H9 (cell line): ENCODE measurements at regions not wholly inside any gene's neighbourhood (a gene's known extent, or its start where the extent isn't known, plus 50 kb on each side); places are given as distances from the start of the nearest gene placed in this dataset.

ENCODE experiments used
- DNase-seq: peaks from one replicate; pipeline ENCODE4 v3.0.0-alpha.2; 2017
- H2AFZ ChIP-seq: one replicate; pipeline ENCODE4 v1.6.1; 2013; ENCODE audit warnings: mild to moderate bottlenecking, low read length, control low read depth, moderate library complexity
- H2AK5ac ChIP-seq: 2 replicates; pipeline ENCODE4 v1.6.1; 2013; ENCODE audit warnings: low read length, control low read depth, mixed read lengths; ENCODE audit not compliant: insufficient read length
- H2BK120ac ChIP-seq: one replicate; pipeline ENCODE4 v1.6.1; 2013; ENCODE audit warnings: low read depth, mild to moderate bottlenecking, low read length, control low read depth, inconsistent platforms; ENCODE audit not compliant: poor library complexity, severe bottlenecking
- H2BK12ac ChIP-seq: 2 replicates; pipeline ENCODE4 v1.6.1; 2013; ENCODE audit warnings: low read length, control low read depth, mixed read lengths, low read depth; ENCODE audit not compliant: insufficient read length
- H2BK15ac ChIP-seq: 2 replicates; pipeline ENCODE4 v1.6.1; 2013; ENCODE audit warnings: low read depth, low read length, control low read depth
- H2BK20ac ChIP-seq: one replicate; pipeline ENCODE4 v1.6.1; 2013; ENCODE audit warnings: low read depth, mild to moderate bottlenecking, low read length, control low read depth, inconsistent platforms; ENCODE audit not compliant: poor library complexity, severe bottlenecking
- H2BK5ac ChIP-seq: 2 replicates; pipeline ENCODE4 v1.6.1; 2013; ENCODE audit warnings: low read length, control low read depth, mixed read lengths; ENCODE audit not compliant: insufficient read length
- H3K14ac ChIP-seq: 2 replicates; pipeline ENCODE4 v1.6.1; 2013; ENCODE audit warnings: low read length, control low read depth; ENCODE audit not compliant: insufficient read depth
- H3K18ac ChIP-seq: 2 replicates; pipeline ENCODE4 v1.6.1; 2013; ENCODE audit warnings: low read depth, mild to moderate bottlenecking, mixed read lengths, low read length, control low read depth; ENCODE audit not compliant: insufficient read length
- H3K23ac ChIP-seq: 2 replicates; pipeline ENCODE4 v1.6.1; 2013; ENCODE audit warnings: low read length, control low read depth, mixed read lengths, low read depth; ENCODE audit not compliant: insufficient read length
- H3K23me2 ChIP-seq: 2 replicates; pipeline ENCODE4 v1.6.1; 2013; ENCODE audit warnings: low read depth, mild to moderate bottlenecking, mixed read lengths, low read length, control low read depth; ENCODE audit not compliant: insufficient read length, poor library complexity, severe bottlenecking
- H3K27ac ChIP-seq: 2 replicates; pipeline ENCODE4 v1.5.1; 2013; ENCODE audit warnings: low read length, control low read depth, mixed read lengths, low read depth; ENCODE audit not compliant: insufficient read length
- H3K27me3 ChIP-seq: 2 replicates; pipeline ENCODE4 v1.6.1; 2013; ENCODE audit warnings: low read length, control low read depth, inconsistent platforms; ENCODE audit not compliant: insufficient read depth
- H3K4ac ChIP-seq: 2 replicates; pipeline ENCODE4 v1.6.1; 2013; ENCODE audit warnings: low read depth, mild to moderate bottlenecking, control low read depth, inconsistent platforms, low read length, moderate library complexity
- H3K4me1 ChIP-seq: 2 replicates; pipeline ENCODE4 v1.6.1; 2013; ENCODE audit warnings: low read length, control low read depth, inconsistent platforms; ENCODE audit not compliant: insufficient read depth
- H3K4me2 ChIP-seq: 2 replicates; pipeline ENCODE4 v1.6.1; 2013; ENCODE audit warnings: low read length, control low read depth, mixed read lengths; ENCODE audit not compliant: insufficient read length, insufficient read depth
- H3K56ac ChIP-seq: 2 replicates; pipeline ENCODE4 v1.6.1; 2013; ENCODE audit warnings: low read depth, mild to moderate bottlenecking, mixed read lengths, low read length, control low read depth; ENCODE audit not compliant: insufficient read length
- H3K79me1 ChIP-seq: 2 replicates; pipeline ENCODE4 v1.6.1; 2013; ENCODE audit warnings: low read depth, mild to moderate bottlenecking, moderate library complexity, low read length, control low read depth, inconsistent platforms; ENCODE audit not compliant: insufficient read depth, poor library complexity, severe bottlenecking
- H3K79me2 ChIP-seq: 2 replicates; pipeline ENCODE4 v1.6.1; 2013; ENCODE audit warnings: low read length, control low read depth, inconsistent platforms; ENCODE audit not compliant: insufficient read depth
- H3K9ac ChIP-seq: 2 replicates; pipeline ENCODE4 v1.6.1; 2013; ENCODE audit warnings: low read length, control low read depth, mixed read lengths; ENCODE audit not compliant: insufficient read length; ENCODE audit errors: extremely low read depth
- H3K9me3 ChIP-seq: one replicate; pipeline ENCODE4 v1.6.1; 2013; ENCODE audit warnings: low read depth, low read length, inconsistent platforms; ENCODE audit not compliant: control insufficient read depth
- H3T11ph ChIP-seq: one replicate; pipeline ENCODE4 v1.6.1; 2013; ENCODE audit warnings: mild to moderate bottlenecking, low read length, control low read depth, inconsistent platforms
- H4K20me1 ChIP-seq: one replicate; pipeline ENCODE4 v1.6.1; 2013; ENCODE audit not compliant: control insufficient read depth, insufficient read length, insufficient read depth
- H4K5ac ChIP-seq: 2 replicates; pipeline ENCODE4 v1.6.1; 2013; ENCODE audit warnings: low read depth, mild to moderate bottlenecking, mixed read lengths, low read length, control low read depth; ENCODE audit not compliant: insufficient read length
- H4K8ac ChIP-seq: replicated peaks from 2 replicates; pipeline ENCODE4 v1.6.1; 2013; ENCODE audit warnings: low read length, control low read depth, mixed read lengths, low read depth; ENCODE audit not compliant: insufficient read length
- H4K91ac ChIP-seq: 2 replicates; pipeline ENCODE4 v1.6.1; 2013; ENCODE audit warnings: low read depth, mild to moderate bottlenecking, moderate library complexity, mixed read lengths, low read length, control low read depth; ENCODE audit not compliant: insufficient read length
- H3K27ac Mint-ChIP-seq, 3 experiments: 2 replicates in 2 of 3; 3 replicates in 1 of 3; pipeline ENCODE4 v1.8.0; 2020 to 2021; ENCODE audit warnings: mixed read lengths in 3 of 3, mild to moderate bottlenecking in 1 of 3, moderate library complexity in 1 of 3
- H3K27me3 Mint-ChIP-seq: 2 replicates; pipeline ENCODE4 v1.8.0; 2021; ENCODE audit warnings: low read depth, mild to moderate bottlenecking, moderate library complexity, mixed read lengths
- H3K36me3 Mint-ChIP-seq, 3 experiments: 2 replicates in 2 of 3; 3 replicates in 1 of 3; pipeline ENCODE4 v1.8.0; 2020 to 2021; ENCODE audit warnings: low read depth in 3 of 3, mixed read lengths in 3 of 3; ENCODE audit not compliant: insufficient read depth in 1 of 3
- H3K4me1 Mint-ChIP-seq, 2 experiments: 2 replicates each; pipeline ENCODE4 v1.8.0; 2020; ENCODE audit warnings: mixed read lengths in 2 of 2
- H3K4me3 Mint-ChIP-seq, 2 experiments: 2 replicates in 1 of 2; 3 replicates in 1 of 2; pipeline ENCODE4 v1.8.0; 2020 to 2021; ENCODE audit warnings: mild to moderate bottlenecking in 2 of 2, mixed read lengths in 2 of 2, moderate library complexity in 1 of 2
- H3K9me3 Mint-ChIP-seq, 2 experiments: 2 replicates in 1 of 2; 3 replicates in 1 of 2; pipeline ENCODE4 v1.8.0; 2020; ENCODE audit warnings: mild to moderate bottlenecking in 2 of 2, mixed read lengths in 2 of 2, moderate library complexity in 1 of 2
- WGBS: extraction: QIAGEN DNeasy Blood & Tissue Kit; methylation state at CpG from one replicate; pipeline ENCODE4 v1.1.7; 2013; ENCODE audit warnings: missing lambda C conversion rate, low lambda C conversion rate, mixed read lengths; ENCODE audit not compliant: insufficient read length; ENCODE audit errors: extremely low coverage; 5-methylcytosine and 5-hydroxymethylcytosine counted together
- TF ChIP-seq, protein P1 (sequence below): fragments of 200-600 bp; sonication (generic); conservative IDR thresholded peaks from 3 replicates; pipeline ENCODE4 v1.8.0; 2021; ENCODE audit warnings: antibody characterized with exemption, mild to moderate bottlenecking

DNA sequence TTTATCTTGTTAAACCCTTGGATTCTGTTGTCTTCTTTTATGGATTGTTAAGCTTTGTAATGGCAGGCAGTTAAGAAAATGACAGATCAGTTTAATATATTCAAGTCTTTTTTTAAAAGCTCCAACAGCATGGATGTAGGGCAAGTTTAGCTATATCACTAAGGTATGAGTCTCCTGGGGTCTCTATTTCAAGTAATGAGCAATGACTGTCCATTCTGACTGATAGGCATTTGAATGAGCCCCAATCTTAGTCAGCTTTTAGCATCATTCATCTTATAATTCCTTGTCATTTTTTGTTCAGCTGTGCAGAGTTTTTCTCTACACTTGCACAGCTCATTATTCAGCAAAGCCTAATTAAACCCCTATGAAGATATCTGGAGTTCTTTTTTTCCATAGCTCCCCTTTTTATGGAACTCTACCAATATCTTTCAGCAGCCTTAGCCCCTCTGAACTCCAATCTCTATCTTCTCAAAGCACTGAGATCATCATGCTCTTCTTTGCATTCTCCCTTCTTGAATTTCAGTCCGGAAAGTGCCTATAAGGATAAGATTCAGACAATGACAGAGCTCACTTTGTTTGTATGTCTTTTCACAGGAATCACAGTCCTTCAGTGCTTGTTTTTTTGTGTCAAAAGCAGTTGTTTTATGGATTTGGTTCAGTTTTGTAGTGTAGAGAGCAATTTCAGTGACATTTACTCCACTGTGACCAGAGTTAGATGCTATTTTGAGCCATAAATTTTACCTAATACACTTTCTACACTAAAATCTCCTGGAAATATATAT lies 97.2 kb upstream of the DOK5 start:
- Histone ChIP-seq H3T11ph (no peak overlapping the region), H3K27me3 (no peaks in the 10 kb centered on the region), H4K5ac (no peak overlapping the region), H3K14ac (no peak overlapping the region), H4K91ac (no peak overlapping the region), H3K23ac (no peak overlapping the region), H2BK20ac (no peak overlapping the region), H2BK5ac (no peak overlapping the region), H3K9me3 (no peaks in the 10 kb centered on the region), H4K8ac (no peak overlapping the region), H3K23me2 (no peaks in the 10 kb centered on the region), H2BK15ac (no peak overlapping the region), H3K18ac (no peak overlapping the region), H3K4ac (no peak overlapping the region), H3K79me2 (no peaks in the 10 kb centered on the region), H3K9ac (no peak overlapping the region), H2AFZ (no peak overlapping the region), H3K79me1 (no peaks in the 10 kb centered on the region), H3K4me1 (peaks cover 6% of the 10 kb centered on the region), H2BK12ac (no peak overlapping the region), H2AK5ac (no peak overlapping the region), H4K20me1 (no peaks in the 10 kb centered on the region), H2BK120ac (no peak overlapping the region), H3K27ac (no peak overlapping the region), H3K4me2 (no peak overlapping the region), H3K56ac (no peak overlapping the region)
- no peak overlapping the region for H3K27ac Mint-ChIP-seq
- no peak for DNase-seq
- H3K27me3 Mint-ChIP-seq: no peaks in the 10 kb centered on the region
- no peak overlapping the region for H3K4me3 Mint-ChIP-seq
- H3K9me3 Mint-ChIP-seq: peaks cover 3 to 4% of the 10 kb centered on the region in 2 experiments; a peak in 4 of 5 replicates
- peaks cover 13 to 15% of the 10 kb centered on the region in 2 experiments for H3K4me1 Mint-ChIP-seq
- no peaks in the 10 kb centered on the region for H3K36me3 Mint-ChIP-seq
- TF ChIP-seq, protein P1, sequence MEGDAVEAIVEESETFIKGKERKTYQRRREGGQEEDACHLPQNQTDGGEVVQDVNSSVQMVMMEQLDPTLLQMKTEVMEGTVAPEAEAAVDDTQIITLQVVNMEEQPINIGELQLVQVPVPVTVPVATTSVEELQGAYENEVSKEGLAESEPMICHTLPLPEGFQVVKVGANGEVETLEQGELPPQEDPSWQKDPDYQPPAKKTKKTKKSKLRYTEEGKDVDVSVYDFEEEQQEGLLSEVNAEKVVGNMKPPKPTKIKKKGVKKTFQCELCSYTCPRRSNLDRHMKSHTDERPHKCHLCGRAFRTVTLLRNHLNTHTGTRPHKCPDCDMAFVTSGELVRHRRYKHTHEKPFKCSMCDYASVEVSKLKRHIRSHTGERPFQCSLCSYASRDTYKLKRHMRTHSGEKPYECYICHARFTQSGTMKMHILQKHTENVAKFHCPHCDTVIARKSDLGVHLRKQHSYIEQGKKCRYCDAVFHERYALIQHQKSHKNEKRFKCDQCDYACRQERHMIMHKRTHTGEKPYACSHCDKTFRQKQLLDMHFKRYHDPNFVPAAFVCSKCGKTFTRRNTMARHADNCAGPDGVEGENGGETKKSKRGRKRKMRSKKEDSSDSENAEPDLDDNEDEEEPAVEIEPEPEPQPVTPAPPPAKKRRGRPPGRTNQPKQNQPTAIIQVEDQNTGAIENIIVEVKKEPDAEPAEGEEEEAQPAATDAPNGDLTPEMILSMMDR: no peak
- WGBS: no CpG with 5 or more reads among the region's 1 CpG
